ENCODE measurements at regions not wholly inside any gene's neighbourhood (a gene's known extent, or its start where the extent isn't known, plus 50 kb on each side); places are given as distances from the start of the nearest gene placed in this dataset.
"Not testable (repeated sequence)": the region's sequence is repeated elsewhere in the genome, so short reads cannot be mapped to it uniquely, and the experiment has no call there.

GRCh38 chr6:28809947-28810658 is 113.7 kb downstream of the TRIM27 start:
- no peak for DNase-seq

GRCh38 chr6:28810659-28811053 is 113.1 kb downstream of the TRIM27 start:
- DNase-seq, result no peak

- DNase-seq, result peak; percentile 12 to 24
These were observed 111.9 kb downstream of the TRIM27 start for GRCh38 chr6:28811873-28812272.

- DNase-seq, result no peak
These were observed 110.8 kb downstream of the TRIM27 start for GRCh38 chr6:28812778-28813569.

- DNase-seq, result no peak
These were observed 109.5 kb downstream of the TRIM27 start for GRCh38 chr6:28814032-28814976.

GRCh38 chr6:28816339-28816908 is 107.4 kb downstream of the TRIM27 start:
- DNase-seq, result no peak

GRCh38 chr6:28816909-28817807 is 106.6 kb downstream of the TRIM27 start:
- DNase-seq, result no peak

GRCh38 chr6:28817808-28818145 is 106.0 kb downstream of the TRIM27 start:
- no peak for DNase-seq

- DNase-seq, result no peak
These were observed 98.7 kb downstream of the TRIM27 start for GRCh38 chr6:28824793-28825731.

GRCh38 chr6:28825732-28826293 is 98.0 kb downstream of the TRIM27 start:
- DNase-seq, result no peak

GRCh38 chr6:28831683-28832082 is 92.1 kb downstream of the TRIM27 start:
- DNase-seq, result not testable (repeated sequence)

GRCh38 chr6:28836703-28837102 is 87.1 kb downstream of the TRIM27 start:
- DNase-seq, result not testable (repeated sequence)

GRCh38 chr6:28838289-28838633 is 85.5 kb downstream of the TRIM27 start:
- DNase-seq, result peak; percentile 83 to 86

- DNase-seq, result peak; percentile 86 to 87
These were observed 84.9 kb downstream of the TRIM27 start for GRCh38 chr6:28838634-28839442.

- DNase-seq, result peak in 1 of 2 experiments; percentile 42
These were observed 84.2 kb downstream of the TRIM27 start for GRCh38 chr6:28839443-28840120.

GRCh38 chr6:28841290-28841689 is 82.5 kb downstream of the TRIM27 start:
- no peak for DNase-seq

- peak in 1 of 2 experiments; percentile 13 for DNase-seq
These were observed 75.0 kb downstream of the TRIM27 start for GRCh38 chr6:28848756-28849155.
